ENCODE measurements at regions not wholly inside any gene's neighbourhood (a gene's known extent, or its start where the extent isn't known, plus 50 kb on each side); places are given as distances from the start of the nearest gene placed in this dataset.

GRCh38 chr3:89714237-89714636, 606.8 kb downstream of the EPHA3 start:
- TF ChIP-seq EZH2 (IDR thresholded peaks at IDR 0.05; ENCODE audit: borderline replicate concordance, insufficient read depth, low read depth, low read length, poor library complexity, severe bottlenecking), result no peak
- no peak for TF ChIP-seq CTCF (IDR thresholded peaks at IDR 0.05)
